Left renal pelvis (tissue), 4 donors: ENCODE measurements at regions not wholly inside any gene's neighbourhood (a gene's known extent, or its start where the extent isn't known, plus 50 kb on each side); places are given as distances from the start of the nearest gene placed in this dataset.
"Not testable (repeated sequence)": the region's sequence is repeated elsewhere in the genome, so short reads cannot be mapped to it uniquely, and the experiment has no call there.

Experiments used
- DNase-seq, 4 donors: peaks; one replicate each; pipeline ENCODE4 v3.0.0-alpha.2; 2013; ENCODE audit warnings: low read depth in 4 of 4, low spot score in 3 of 4

DNA sequence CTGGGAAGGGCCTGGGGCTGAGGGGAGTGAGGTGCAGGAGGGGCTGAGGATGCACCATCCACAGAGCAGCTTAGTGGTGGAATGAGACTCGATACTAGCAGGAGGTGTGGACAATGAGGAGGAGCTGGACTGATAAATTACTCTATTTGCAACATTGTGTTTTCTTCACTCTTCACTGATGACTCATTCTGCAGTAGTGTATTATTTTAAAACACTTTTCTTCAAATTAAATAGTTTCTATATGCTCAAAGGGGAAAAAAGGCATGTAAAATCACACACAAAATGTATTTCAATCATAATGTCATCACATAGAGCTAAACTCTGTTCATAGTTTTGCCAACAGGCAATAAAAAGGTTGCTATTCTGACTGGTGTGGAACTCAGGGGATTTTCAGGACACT is 467.0 kb upstream of the CTSO start:
- DNase-seq, result no peak

GRCh38 chr4:156419080-156419685 is 465.5 kb upstream of the CTSO start:
- no peak for DNase-seq

GRCh38 chr4:156414406-156414805 is 460.7 kb upstream of the CTSO start:
- no peak for DNase-seq

GRCh38 chr4:156413239-156414135 is 459.8 kb upstream of the CTSO start:
- DNase-seq, result no peak

GRCh38 chr4:156411531-156411930 is 457.9 kb upstream of the CTSO start:
- no peak for DNase-seq

DNA sequence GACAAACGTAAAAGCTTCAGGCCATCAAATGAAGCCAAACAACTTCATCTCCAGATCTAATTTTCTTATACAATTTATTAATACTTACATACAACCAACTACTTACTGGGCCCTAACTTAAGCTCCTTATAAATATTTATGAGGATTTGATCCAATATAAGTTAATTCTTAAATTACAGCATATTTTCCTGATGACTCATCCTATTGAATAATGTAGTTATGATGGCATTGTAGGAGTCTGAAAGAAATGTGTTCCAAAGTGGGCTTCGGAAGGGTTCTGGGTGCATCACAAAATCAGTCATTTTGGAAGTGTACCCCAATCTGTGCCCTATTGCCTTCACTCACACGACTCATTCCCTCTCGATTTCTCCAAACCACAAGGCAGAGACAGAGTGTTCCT is 455.1 kb upstream of the CTSO start:
- no peak for DNase-seq

GRCh38 chr4:156401371-156401770 is 447.7 kb upstream of the CTSO start:
- no peak for DNase-seq

DNA sequence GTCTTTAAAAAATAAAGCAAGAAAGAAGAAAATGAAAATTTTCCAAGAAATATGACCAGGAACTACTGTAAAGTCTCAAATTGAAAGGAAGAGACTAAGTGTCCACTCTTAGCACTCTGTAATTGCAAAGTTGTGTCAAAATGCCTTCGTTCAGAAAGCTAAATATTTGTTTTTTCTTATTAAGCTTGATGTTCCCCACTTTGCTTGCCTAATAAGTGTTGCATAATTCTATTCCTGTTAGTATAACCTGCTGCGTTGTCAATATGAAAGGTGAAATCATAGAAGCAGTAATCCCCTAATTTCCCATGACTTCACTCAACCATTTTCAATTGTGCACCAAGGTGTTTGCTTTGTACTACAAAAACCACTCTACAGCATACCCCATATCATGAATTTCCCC is 442.9 kb upstream of the CTSO start:
- DNase-seq, result no peak

GRCh38 chr4:156391325-156391653 is 437.6 kb upstream of the CTSO start:
- DNase-seq, result no peak

DNA sequence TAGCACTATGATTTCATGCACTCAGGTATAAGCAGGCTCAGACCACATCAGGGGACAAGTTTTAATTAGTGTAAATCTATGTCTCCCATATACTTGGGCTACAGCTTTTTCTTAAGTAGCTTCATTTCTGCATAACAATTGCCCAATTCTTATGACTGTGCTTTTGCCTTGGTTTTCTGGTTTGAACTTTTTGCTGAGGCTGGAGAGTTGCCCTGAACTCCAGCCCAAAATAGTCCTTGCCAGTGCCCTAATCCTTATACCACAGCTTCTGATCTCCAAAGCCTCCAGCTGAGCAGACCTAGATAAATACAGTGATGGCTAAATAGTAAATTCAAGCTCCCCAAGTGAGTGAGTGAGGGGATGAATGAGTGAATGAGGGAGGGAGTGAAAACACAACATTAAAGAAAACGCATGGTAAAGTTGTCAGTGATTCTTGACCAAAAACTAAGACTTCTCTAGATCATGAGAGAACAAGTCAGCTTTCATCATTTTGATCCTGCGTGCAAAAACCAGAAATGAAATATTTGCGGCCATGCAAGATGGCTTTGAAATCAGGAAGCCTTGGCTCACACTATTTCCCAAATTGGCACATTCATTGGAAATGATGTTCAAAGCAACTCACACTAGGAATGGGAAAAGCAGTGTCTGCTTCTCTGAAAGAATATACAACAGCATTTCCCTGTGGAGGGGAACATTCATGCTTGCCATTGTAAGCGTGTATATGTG is 437.1 kb upstream of the CTSO start:
- DNase-seq, result no peak

- DNase-seq, result no peak
Measured at GRCh38 chr4:156388826-156389225, 435.2 kb upstream of the CTSO start.

DNA sequence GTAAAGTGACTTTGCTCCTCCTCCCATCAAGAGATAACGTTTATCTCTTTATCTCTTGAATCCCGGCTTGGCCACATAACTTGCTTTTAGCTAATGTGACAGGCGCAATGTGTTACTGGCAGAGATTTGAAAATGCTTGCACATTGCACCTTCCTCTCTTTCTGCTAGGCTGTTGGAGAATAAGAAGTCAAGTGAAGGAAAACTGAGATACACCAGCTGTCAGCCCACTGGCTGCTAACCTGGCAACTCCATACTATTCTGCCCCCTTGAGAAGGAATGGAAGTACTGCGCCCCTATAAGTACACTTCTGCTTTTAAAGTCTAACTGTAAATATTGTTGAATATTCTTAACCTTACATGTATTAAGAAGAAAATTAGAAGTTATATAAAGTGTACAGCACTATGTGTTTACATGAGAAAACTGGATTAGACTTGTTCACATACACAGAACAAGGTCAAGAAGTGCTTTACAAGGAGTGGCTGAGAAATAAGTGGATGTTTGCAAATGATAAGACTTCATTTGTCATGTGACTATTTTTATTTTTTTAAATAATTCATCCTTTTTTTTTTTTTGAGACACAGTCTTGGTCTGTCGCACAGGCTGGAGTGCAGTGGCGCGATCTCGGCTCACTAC is 424.5 kb upstream of the CTSO start:
- DNase-seq, result peak in 3 of 4 donors; percentile 6 to 33 (median 16)

GRCh38 chr4:156377036-156377710 is 423.5 kb upstream of the CTSO start:
- DNase-seq, result no peak

DNA sequence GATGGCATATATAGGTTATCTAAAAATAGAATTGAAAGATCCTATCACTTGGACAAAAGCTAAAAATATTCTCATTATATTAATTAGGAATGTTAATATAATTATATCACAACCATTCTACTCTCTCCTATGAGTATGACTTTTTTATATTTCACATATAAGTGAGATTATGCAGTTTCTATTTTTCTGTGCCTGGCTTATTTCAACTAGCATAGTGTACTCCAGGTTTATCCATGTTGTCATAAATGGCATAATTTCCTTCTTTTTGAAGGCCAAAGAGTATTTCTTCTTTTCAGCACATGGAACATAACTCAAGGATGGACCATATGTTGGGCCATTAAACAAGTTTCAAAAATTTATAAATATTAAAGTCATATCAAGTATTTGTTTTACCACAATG is 421.2 kb upstream of the CTSO start:
- no peak for DNase-seq

DNA sequence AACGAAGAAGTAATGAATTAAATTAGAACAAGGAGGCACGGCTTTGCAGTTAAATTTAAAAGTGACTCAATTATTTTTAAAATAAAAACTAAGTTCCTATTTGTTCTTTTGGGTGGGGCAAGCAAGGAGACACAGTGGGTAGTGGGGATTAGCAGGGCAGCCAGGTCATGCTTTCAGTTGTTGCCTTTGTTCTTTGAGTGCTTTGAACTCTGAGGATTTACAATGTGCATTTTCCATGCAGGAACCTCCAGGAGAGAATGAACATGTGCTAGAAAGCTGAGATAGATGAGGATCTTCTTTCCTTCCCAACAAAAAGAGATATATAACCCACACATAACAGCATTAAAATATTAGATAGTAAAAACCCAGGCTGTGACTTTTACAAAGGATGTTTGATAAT is 420.4 kb upstream of the CTSO start:
- no peak for DNase-seq

DNA sequence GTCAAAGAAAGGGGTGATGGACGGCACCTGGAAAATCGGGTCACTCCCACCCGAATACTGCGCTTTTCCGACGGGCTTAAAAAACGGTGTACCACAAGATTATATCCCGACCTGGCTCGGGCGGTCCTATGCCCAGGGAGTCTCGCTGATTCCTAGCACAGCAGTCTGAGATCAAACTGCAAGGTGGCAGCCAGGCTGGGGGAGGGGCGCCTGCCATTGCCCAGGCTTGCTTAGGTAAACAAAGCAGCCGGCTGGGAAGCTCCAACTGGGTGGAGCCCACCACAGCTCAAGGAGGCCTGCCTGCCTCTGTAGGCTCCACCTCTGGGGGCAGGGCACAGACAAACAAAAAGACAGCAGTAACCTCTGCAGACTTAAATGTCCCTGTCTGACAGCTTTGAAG is 413.8 kb upstream of the CTSO start:
- DNase-seq, result not testable (repeated sequence)

DNA sequence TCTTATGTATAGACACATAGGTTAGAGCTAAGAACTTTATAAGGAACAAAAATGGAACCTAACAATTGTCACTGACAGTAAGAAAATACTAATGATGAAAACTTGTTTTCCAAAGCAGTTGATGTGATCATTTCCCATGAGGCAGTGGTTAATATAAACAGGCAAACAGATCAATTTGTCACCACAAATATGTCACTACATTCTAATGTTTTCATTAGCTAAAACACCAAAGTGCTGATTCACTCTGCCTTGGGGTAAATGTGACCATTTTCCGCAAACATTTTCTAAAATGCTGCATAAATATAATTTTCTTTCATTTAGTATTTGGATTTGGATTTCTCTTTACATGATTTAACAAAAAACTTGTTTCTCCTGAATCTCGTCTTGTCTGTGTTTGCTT is 408.9 kb upstream of the CTSO start:
- DNase-seq, result no peak

DNA sequence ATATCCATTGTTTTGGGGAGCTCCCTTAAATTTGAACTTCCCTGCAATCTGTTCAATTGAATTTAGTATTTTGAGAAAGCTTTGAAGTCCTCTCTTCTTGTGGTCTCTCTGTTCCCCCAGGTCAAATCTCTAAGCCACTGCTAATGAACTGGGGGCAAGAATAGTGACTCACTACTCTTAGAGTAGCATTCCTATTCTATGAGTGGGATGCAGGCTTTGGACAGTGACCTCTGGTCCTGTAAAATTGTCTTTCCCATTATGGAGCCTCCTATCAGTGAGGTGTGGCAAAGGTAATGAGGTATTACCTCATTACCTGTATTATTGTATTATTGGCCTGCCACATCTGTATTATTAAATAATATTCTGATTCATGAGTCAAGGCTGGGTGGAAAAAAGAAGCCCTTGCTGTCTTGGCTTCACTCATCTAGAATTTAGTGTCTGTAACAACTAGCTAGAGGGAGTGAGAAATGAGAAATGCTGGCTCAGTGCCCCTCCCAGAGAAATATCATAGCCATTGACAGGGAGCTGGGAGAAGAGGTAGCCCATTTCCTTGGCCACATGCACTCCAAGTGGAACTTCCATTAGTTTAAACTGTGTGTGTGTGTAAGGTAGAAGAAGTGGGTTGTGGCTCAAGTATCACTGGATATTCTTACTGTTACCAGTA is 393.9 kb upstream of the CTSO start:
- no peak for DNase-seq

- DNase-seq, result no peak
Measured at GRCh38 chr4:156346959-156347385, 393.3 kb upstream of the CTSO start.

DNA sequence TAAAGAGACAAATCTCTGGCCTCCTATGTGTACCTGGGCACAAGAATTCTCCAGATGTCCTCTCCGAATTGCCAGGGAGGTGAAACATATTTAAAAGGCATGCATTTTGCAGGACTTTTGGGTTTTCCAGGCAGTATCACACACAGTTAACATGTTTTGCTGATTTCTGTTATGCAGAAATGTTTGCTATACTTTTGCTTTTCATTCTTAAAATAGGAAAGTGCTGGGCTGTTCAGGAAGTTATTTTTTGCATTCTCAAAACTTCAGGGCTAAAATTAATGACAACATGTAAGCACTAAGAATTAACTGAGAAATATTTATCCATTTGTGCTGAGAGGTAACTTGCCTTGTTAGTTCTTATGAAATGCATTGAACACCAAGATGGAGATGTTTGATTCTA is 390.7 kb upstream of the CTSO start:
- no peak for DNase-seq
